HG03442 (cell line): ENCODE measurements at regions not wholly inside any gene's neighbourhood (a gene's known extent, or its start where the extent isn't known, plus 50 kb on each side); places are given as distances from the start of the nearest gene placed in this dataset.
"Not testable (repeated sequence)": the region's sequence is repeated elsewhere in the genome, so short reads cannot be mapped to it uniquely, and the experiment has no call there.

Source experiments
- ATAC-seq: cut with Tn5 transposase; IDR thresholded peaks from one replicate; pipeline ENCODE4 v1.9.1; 2021; ENCODE audit warnings: mild to moderate bottlenecking, moderate library complexity; ENCODE audit not compliant: unreplicated experiment

DNA sequence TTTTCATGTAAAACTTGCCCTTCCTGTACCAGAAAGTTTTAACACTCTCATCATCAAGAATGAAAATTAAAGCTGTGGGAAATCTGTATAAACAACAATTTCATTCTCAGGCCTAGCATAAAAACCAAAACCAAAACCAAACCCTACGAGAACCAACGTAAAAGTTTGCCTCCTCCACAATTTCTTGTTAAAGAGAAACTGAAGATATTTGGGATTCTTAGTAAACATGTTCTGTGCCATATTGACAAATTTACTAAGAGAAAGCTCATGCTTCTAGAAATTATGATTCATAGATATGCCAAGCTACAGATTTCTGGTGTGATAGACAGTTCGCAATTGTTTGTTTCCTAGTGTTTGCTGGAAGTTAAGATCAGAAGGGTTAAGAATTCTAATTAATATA is 801.0 kb upstream of the NUDT12 start:
- ATAC-seq, result no peak

DNA sequence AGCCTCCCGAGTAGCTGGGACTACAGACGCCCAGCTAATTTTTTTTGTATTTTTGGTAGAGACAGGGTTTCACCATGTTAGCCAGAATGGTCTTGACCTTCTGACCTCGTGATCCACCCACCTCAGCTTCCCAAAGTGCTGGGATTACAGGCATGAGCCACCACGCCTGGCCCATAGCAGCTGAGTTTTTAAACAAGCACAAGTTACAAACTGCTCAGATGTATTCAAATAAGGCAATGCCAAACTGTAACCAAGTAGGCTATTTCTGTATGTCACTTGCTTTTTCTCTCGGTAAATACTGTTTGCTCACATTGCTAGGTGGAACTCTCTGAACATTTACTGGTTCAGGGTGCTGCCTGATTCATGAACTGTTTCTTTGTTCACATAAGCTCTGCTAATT is 799.3 kb upstream of the NUDT12 start:
- ATAC-seq, result no peak

DNA sequence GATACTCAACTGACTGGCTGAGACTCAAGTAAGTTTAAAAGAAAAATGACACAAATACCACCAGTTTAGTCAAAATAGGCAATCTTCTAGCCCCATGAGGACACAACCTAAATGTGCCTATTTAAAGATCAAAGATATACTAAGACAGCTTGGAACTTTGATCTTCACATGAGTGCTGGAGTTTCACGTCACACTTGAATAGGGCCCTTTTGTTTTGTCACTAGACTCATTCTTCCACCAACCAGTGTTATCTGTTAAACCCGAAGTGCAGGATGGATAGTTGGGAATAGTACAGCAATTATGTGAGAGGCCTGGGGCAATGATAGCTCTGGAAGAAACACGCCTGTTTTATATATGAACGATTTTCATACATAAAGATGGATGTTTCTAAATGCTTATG is 792.8 kb upstream of the NUDT12 start:
- no peak for ATAC-seq

DNA sequence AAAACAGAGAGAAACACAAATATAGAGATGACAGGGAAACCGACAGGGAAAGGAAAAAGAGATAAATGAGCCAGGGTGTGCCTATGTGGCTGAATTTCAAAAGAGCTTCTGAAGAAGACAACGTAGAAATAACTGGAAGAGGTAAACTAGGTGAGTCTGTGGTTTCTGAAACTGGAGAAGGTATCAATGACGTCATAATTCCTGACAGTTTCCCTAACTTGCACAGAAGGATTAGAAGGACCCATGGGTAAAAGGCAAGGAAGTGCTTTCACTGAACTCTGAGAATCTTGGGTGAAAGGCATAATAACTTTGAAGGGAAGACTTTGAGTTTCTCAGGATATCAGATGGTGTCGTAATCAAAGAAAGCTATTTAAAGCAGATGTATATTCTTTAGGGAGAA is 790.8 kb upstream of the NUDT12 start:
- no peak for ATAC-seq

DNA sequence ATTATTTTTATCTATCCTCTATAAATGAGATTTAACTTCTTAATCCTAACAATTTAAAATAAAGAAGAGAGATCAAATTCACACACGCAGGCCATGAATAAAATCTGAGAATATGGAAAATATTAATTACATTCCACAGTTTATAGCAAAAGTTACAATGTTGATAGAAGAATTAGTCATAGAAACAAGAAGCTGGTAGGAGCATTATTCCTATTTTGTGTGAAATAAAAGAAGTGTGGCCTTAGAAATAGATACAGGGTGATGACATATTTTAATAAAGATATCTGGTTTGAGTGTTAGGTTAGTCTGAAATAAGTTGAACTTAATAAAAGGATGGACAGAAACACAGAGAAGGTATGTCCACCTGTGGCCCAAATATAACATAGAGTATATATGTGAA is 790.4 kb upstream of the NUDT12 start:
- no peak for ATAC-seq

DNA sequence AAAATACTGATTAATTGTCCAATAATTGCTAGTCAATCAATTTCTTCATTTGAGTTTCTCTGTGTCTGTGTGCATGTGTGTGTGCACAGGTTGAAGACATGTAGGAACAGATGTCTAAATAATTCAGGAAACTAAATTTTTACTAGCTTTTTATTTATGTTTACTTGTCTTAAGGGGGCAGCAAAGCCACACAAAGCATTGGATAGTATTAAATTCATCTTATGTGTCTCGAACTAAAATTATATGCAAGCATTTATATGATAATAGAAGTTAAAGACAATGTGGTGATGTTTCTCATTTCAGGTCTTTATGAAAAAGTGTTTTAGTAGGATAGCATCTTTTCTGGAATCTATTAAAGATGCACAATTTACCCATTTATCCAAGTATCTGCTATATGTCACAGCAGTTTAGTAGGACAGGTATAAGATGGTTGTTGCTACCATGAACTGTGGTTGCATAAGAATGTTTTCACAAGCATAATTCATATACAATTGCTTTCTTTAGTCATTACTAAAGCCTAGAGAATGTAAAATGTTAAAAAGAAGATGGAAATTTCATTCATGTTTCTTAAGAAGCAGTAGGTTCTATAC is 784.6 kb upstream of the NUDT12 start:
- no peak for ATAC-seq

DNA sequence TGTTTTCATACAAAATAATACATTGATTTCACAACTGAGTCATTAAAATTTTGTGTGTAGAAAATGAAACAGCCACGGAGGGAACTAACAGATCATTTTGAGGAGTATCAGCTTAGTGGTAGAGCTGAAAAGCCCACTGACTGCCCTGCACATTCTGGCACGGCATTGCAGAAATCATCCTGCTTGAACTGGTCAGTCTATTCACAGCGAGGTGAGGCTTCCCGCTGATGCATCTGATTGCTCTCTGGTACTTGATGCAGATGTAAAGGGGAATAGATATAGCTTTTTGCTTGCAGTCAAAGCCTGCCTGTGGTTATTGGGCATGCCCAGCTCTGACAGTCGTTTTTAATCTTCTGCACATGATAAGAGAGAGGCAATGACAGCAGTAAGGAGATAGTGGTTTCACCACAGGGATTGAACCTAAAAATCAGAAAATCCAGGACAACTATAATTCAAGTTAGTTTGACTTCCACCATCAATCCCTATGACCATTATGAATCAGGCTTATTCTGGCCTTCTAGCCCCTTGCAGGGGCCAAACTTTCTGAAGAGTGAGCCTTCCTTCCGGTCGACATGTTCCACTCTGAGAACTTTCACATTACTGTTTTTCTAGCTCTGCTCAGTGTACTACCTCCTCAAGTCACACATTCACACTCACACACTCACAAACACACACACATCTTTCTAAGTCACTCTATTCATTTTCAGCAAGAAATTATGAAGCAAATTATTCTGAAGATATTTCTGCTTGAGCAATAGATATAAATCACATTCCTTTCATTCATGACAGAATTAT is 782.8 kb upstream of the NUDT12 start:
- ATAC-seq, result no peak

DNA sequence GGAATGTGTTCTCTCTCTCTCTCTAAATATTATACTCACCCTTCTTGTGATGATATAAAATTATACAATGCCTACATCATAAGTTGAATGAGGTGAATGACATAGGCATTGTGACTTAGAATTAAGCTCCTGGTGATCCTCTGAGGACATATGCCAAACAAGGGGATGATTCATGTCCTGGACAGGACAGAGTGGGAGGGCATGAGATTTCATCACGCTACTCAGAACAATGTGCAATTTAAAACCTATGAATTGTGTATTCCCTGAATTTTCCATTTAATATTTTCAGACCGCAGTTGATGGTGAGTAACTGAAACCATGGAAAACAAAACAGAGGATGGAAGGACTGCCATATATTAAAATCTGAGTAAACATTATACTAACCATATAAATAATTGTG is 782.2 kb upstream of the NUDT12 start:
- no peak for ATAC-seq

DNA sequence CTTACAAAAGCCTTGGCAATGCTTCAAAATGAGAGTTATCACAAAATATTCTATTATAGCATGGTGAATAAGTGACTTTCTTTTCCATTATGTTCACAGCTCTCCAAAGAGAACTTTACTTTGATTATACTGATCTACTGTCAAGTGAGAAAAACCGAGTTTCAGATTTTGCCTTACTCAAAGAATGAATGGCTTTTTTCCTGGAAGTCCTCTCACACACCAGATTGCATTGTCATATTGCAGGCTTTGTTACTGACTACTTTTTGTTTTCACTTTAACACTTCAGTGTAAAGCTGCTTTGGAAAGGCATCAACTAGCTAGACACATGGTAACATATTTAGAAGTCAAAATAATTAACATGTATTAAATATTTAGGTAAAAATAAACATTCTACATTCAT is 765.2 kb upstream of the NUDT12 start:
- no peak for ATAC-seq

DNA sequence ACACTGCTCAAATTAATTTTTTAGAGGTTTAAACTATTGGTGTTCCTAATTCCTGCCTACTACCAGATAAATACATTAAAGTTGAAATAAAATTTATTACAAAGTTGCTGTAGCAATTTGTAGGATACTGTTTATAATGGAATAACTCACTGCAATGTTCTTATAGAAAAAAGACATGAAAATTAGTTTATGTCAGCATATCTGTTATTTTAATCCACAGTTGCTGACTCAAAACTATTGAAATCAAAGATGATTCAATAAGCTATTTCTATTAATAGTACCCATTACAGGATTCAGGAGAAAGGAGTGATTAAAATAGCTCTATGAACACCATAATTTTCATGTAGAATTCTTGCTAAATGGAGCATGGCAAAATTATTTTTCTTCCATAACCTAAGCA is 764.4 kb upstream of the NUDT12 start:
- ATAC-seq, result no peak

DNA sequence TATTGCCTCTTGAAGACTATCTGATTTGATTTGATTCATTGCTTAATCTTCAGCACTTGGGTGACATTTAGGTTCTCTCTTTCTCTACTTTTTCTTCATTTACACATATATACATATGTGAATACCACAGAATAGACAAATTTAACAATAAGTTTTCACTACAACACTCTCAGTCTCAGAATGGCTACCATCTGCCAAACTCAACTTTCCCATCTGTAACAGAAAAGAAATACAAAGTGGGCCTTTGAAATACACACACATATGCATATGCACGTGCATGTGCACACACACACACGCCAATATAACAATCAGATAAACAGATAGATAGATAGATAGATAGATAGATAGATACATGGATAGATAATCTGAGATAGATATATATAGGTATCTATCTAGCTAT is 762.8 kb upstream of the NUDT12 start:
- ATAC-seq, result no peak

DNA sequence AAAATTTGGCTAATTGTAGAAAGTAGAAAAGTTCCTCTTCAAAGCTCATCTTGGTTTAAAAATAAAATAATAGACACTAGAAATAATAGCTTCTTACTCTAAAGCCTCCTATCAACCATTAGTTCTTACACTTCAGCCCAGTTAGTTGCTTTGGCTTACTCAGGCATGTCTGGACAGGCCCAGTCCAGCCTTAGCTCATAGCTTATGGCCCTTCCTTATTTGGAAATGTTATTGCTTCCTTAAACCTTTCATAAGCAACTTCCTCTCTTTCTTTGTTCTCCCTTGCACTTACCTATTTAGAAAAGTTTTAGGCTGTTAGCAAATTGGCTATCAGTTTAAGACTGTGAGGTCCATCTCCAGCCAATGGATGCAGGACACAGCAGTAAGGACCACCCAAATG is 754.1 kb upstream of the NUDT12 start:
- ATAC-seq, result not testable (repeated sequence)

DNA sequence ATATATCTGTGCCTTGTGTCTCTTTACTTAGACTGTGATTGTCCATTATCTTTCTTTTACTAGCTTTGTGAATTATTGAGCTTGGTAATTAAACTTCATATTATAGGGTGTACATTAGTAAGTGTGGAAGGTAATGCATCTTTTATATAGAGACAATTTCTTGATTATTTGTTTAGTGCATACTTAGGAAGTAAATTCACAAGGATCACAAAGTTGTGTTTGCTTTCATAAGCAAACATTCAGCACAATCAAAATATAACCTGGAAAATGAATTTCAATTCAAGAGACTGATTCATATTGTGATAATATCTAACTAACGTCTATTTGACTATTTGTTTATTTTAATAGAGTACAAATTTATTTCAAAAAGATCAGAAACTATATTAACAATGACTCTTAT is 749.9 kb upstream of the NUDT12 start:
- no peak for ATAC-seq

DNA sequence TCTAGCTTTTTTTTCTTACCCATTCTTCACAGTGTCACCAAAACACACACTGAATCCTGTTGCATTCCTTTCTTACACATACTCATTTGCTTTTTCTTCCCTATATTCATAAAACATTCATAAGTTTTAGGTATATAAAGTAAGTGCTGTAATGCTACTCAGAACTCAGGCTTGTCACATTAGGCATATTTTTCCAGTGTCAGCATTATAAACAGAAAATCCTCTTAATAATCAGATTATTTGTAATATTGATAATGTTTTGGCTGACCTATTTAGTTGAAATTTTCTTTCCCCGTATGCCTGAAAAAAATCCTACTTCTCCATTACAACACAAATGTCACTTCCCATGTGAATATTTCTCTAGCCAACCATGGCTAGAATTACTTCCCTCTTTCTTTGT is 743.0 kb upstream of the NUDT12 start:
- ATAC-seq, result no peak

DNA sequence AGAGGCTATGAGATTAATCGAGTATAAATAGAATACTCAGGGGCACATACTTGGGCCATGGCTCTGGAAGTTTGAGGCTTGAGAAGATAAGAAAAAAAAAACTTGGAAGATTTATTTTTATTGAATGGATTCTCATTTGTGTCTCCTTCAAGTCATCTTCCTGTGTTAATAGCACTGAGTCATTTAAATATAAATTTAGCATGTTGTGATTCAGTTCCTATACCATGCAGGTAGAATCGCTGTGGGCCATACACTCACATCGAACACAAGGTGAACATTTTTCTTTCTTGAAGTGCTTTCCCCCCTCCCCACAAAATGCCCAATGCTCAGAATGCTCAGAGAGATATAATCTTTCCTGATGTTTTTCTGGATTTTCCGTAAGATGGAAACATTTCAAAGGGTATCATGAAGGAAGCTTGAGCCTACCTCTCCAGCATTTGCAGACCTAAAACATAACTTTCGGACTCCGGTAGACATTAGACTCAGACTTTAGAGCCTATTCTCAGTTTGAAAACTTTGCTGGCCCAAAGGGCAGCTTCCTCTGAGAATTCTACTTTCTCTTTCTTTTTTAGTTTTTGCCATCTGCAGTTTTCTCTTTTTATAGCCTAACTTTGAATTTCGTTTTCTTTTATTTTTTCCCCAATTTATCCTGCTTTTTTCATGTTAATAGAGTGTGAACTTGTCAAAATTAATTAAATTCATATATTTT is 737.6 kb upstream of the NUDT12 start:
- no peak for ATAC-seq

DNA sequence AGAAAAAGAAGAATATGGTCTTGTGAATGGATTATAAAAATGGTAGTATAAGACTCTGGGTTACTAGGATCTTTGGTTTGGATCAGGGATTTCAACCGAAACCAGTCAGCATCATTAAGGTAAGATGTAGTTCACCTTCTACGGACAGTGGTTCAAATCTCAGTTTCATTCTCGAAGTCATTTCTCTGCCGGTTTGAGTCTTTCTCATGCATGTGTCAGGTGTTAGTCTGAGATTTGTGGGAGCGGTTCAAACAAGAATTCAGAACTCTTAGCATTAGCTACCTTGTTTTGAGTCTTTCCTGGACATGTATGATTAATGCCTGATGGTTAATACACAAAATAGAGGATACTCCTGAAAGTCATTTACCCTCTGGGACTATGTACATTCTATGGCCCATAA is 735.9 kb upstream of the NUDT12 start:
- no peak for ATAC-seq

DNA sequence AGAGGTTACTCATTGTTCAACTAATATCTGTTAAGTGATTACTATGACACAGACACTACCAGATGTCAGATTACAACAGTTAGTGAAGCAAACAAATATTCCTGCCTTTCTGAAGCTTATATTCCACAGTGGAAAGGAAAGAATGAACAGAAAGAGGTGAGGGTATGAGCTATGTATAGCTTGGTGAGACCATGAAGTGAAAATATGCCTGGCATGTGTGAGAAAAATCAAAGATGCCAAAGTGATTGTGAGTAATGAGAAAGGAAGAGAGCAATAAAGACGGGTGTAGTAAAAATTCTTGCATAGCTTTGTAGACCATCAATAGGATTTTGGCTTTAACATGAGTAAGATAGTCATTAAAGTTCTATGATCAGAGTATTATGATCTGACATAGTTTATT is 734.5 kb upstream of the NUDT12 start:
- no peak for ATAC-seq

DNA sequence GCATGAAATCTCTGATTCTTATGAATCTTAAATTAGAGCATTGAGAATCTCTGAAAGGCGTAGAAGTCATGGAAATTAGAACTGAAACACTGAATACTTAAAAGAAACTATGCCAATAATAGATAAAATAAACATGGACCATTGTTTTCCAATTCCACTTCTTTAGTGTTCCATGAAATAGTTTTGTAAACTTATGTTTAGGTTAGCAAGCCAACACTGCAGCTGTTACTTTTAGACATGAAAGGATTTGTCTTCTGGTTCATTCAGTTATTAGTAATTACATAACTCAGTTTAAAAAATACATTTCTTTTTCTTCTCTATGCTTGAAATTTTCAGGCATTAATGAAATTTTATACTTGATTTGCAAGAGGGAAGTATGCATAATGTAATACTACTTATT is 733.4 kb upstream of the NUDT12 start:
- no peak for ATAC-seq

DNA sequence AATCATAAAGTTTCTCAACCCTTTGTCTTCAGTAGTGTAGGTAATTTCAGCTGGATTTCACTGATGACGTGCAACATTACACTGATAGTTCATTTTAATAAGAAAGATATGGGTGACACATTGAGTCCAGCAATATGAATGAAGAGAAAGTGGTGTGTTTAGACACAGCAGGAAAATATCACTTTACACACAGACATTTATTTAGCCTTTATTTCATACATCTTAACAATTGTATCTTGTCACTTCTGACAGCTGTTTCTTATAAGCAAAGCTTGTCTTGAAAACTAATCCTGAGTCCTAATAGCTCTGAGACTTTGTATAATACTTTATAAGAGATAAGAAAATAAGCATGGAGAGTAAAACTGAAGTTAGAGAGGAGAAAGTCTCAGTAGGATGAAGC is 720.5 kb upstream of the NUDT12 start:
- no peak for ATAC-seq

DNA sequence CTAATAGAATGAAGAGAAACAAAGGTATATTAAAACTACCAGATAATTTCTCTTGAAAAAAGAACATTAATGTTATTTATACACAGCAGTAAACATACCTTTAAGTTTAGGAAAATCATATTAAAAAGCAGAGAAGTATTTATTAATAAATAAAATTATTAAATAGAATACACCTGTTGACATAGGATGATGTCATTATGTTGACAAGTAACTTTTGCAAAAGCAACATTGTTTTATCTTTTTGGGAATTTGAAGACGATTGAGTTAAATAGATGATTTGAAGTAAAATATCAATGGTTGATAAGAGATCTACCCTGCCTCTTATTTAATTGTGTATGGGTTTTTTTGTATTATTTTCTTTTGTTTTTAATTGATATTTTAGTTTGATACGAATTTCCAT is 711.1 kb upstream of the NUDT12 start:
- no peak for ATAC-seq

DNA sequence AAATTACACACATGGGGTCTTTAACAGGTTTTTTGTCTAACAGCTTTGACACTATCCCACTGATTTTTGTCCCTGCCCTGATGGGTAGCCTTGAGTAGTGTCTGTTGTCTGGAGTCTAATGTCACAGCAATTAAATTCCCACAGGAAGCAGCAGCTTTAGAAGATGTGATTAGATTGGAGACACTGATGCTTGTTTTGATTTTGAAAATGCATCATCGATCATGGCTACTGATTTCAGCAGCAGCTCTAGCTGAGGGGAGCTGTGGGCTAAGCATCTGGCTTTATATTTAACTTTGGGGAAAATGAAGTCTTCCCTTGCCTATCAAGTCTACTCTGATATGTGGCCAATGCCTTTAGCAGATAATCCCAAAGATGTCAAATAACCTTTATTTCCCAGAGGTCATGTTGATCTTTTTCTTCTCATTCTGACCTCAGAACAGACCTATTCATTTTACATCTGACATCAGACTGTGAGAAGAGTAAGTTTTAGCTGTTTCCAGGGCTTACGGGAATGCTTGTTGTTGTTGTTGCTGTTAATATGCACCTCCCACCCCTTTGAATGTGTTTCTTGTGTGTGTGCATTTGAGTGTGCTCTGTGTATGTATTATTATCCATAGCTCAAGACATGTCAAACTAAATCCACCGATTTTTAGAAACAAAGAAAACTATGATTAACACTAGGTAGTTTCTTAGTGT is 704.9 kb upstream of the NUDT12 start:
- ATAC-seq, result no peak

DNA sequence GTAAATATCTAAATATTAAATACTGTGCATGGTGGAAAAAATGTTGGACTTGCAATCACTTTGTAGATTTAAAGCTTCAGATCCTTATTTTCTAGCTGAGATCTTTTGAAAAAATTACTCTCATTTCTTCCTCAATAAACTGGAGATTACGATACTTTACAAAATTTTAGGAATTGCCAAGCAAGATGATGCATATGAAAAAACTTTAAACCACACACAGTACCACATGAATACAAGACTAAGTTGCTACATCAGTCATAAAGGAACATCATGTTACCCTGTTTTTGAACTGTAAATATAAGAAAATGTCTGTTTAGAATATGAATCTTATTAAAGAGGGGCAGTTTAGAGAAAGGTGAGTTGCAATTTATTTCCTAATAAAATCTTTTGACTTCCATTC is 703.6 kb upstream of the NUDT12 start:
- ATAC-seq, result no peak
